DOHH2 (cell line): ENCODE measurements at regions not wholly inside any gene's neighbourhood (a gene's known extent, or its start where the extent isn't known, plus 50 kb on each side); places are given as distances from the start of the nearest gene placed in this dataset.

Experiments
- CTCF ChIP-seq: fragments of 200-600 bp; sonication (generic); IDR thresholded peaks from one replicate; pipeline ENCODE4 v1.5.1; 2014; ENCODE audit warnings: antibody characterized with exemption, mild to moderate bottlenecking, low read depth, low read length; ENCODE audit not compliant: poor library complexity, severe bottlenecking
- EZH2phosphoT487 ChIP-seq: fragments of 200-600 bp; sonication (generic); IDR thresholded peaks from 2 replicates; pipeline ENCODE4 v1.6.1; 2017; ENCODE audit warnings: borderline replicate concordance, mild to moderate bottlenecking, antibody characterized with exemption, low read length, moderate library complexity, mixed read lengths

DNA sequence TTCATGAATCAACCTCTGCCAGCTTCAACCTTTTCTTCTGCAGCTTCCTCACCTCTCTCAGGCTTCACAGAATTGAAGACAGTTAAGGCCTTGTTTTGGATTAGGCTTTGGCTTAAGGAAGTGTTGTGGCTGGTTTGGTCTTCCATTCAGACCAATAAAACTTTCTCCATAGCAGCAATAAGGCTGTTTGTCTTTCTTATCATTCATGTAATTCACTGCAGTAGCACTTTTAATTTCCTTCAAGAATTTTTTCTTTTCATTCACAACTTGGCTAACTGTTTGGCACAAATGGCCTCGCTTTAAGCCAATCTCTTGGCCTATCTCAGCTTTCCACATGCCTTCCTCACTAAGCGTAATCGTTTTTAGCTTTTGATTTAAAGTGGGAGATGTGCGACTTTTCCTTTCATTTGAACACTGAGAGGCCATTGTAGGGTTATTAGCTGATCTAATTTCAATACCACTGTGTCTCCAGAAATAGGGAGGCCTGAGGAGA is 229.5 kb downstream of the IPO8 start:
- no peak for TF ChIP-seq CTCF
- no peak for TF ChIP-seq EZH2phosphoT487
